H1 (cell line): ENCODE measurements at regions not wholly inside any gene's neighbourhood (a gene's known extent, or its start where the extent isn't known, plus 50 kb on each side); places are given as distances from the start of the nearest gene placed in this dataset.

Source experiments
- CTCF ChIA-PET: fragments of 300-600 bp; sonication (Branson Sonifier 250); formaldehyde crosslinking; loops from one replicate; lab custom pipeline; 2021; ENCODE audit not compliant: partially characterized antibody; lab: Charles Lee
- POLR2A ChIA-PET: fragments of 300-600 bp; sonication (Branson Sonifier 250); formaldehyde crosslinking; loops from one replicate; lab custom pipeline; 2021; ENCODE audit warnings: inconsistent platforms; ENCODE audit not compliant: partially characterized antibody; lab: Charles Lee
- DNase-seq, 2 experiments: peaks; one replicate each; pipeline versions ENCODE4 v3.0.0 to v3.0.0-alpha.2; 2010 to 2022; ENCODE audit warnings: low spot score in 2 of 2, low read depth in 1 of 2, mixed read lengths in 1 of 2
- FAIRE-seq: peaks from 2 replicates; lab custom pipeline; 2011; peaks lifted over from hg19 to GRCh38; lab: Jason Lieb, UNC
- H2AFZ ChIP-seq: 2 replicates; pipeline ENCODE4 v1.8.1; 2012; ENCODE audit warnings: low read length, inconsistent platforms
- H2AK5ac ChIP-seq: 2 replicates; pipeline ENCODE4 v1.6.1; 2013; ENCODE audit warnings: low read depth, low read length
- H2BK120ac ChIP-seq: replicated peaks from 2 replicates; pipeline ENCODE3; 2013; ENCODE audit warnings: low read depth, low read length, inconsistent platforms
- H2BK12ac ChIP-seq: 2 replicates; pipeline ENCODE4 v1.6.1; 2013; ENCODE audit warnings: low read depth, low read length
- H2BK15ac ChIP-seq: 2 replicates; pipeline ENCODE4 v1.6.1; 2013; ENCODE audit warnings: low read length
- H2BK20ac ChIP-seq: 2 replicates; pipeline ENCODE4 v1.6.1; 2013; ENCODE audit warnings: low read length
- H2BK5ac ChIP-seq: 2 replicates; pipeline ENCODE4 v1.6.1; 2013; ENCODE audit warnings: low read depth, low read length
- H3K14ac ChIP-seq: 2 replicates; pipeline ENCODE4 v1.6.1; 2013; ENCODE audit warnings: inconsistent platforms; ENCODE audit not compliant: insufficient read length
- H3K18ac ChIP-seq: 2 replicates; pipeline ENCODE4 v1.6.1; 2013; ENCODE audit warnings: low read length; ENCODE audit errors: extremely low read depth
- H3K23ac ChIP-seq: 2 replicates; pipeline ENCODE4 v1.6.1; 2013; ENCODE audit warnings: inconsistent platforms; ENCODE audit not compliant: insufficient read length
- H3K23me2 ChIP-seq: 2 replicates; pipeline ENCODE4 v1.6.1; 2013; ENCODE audit warnings: low read depth, low read length
- H3K27ac ChIP-seq: 2 replicates; pipeline ENCODE4 v1.6.1; 2011; ENCODE audit warnings: low read depth, low read length, inconsistent platforms
- H3K27me3 ChIP-seq, 4 experiments: replicated peaks in 1 of 4; 1 replicate in 1 of 4; 2 replicates in 3 of 4; pipeline versions ENCODE4 v1.6.1 to v1.8.1; 2011 to 2013; ENCODE audit warnings: low read length in 3 of 4, mild to moderate bottlenecking in 3 of 4, inconsistent platforms in 2 of 4, mixed read lengths in 2 of 4, moderate library complexity in 1 of 4; ENCODE audit not compliant: control insufficient read depth in 3 of 4, insufficient read depth in 3 of 4; ENCODE audit errors: extremely low read depth in 1 of 4
- H3K36me3 ChIP-seq, 4 experiments: 2 replicates each; pipeline versions ENCODE4 v1.6.1 to v1.8.1; 2011 to 2013; ENCODE audit warnings: mild to moderate bottlenecking in 4 of 4, low read length in 3 of 4, moderate library complexity in 2 of 4, control low read depth in 1 of 4, inconsistent platforms in 1 of 4; ENCODE audit not compliant: insufficient read depth in 4 of 4, control insufficient read depth in 2 of 4
- H3K4ac ChIP-seq: replicated peaks from 2 replicates; pipeline ENCODE3; 2013; ENCODE audit warnings: low read length, low read depth, mixed read lengths, inconsistent platforms; ENCODE audit not compliant: insufficient read length
- H3K4me1 ChIP-seq, 4 experiments: replicated peaks in 1 of 4; 1 replicate in 1 of 4; 2 replicates in 3 of 4; pipeline versions ENCODE4 v1.6.1 to v1.8.1; 2011 to 2013; ENCODE audit warnings: low read length in 3 of 4, inconsistent platforms in 2 of 4, mixed read lengths in 1 of 4; ENCODE audit not compliant: insufficient read depth in 4 of 4, control insufficient read depth in 3 of 4
- H3K4me2 ChIP-seq, 2 experiments: 2 replicates each; pipeline versions ENCODE4 v1.6.1 to v1.8.1; 2011 to 2013; ENCODE audit warnings: low read depth in 2 of 2, low read length in 2 of 2, control low read depth in 1 of 2, inconsistent platforms in 1 of 2, mild to moderate bottlenecking in 1 of 2; ENCODE audit not compliant: insufficient read depth in 1 of 2
- H3K4me3 ChIP-seq, 4 experiments: fragments of 200-600, 300-600 bp in 1 of 4; sonication (generic), shearing (Covaris generic), sonication (Bioruptor Twin) in 1 of 4; 2 replicates each; pipeline versions ENCODE4 v1.5.1 to v1.8.1; 2011 to 2016; ENCODE audit warnings: low read length in 4 of 4, low read depth in 3 of 4, control low read depth in 2 of 4, inconsistent platforms in 2 of 4, mild to moderate bottlenecking in 2 of 4, mixed read lengths in 1 of 4, moderate library complexity in 1 of 4; ENCODE audit not compliant: insufficient read depth in 2 of 4; ENCODE audit errors: extremely low read depth in 1 of 4
- H3K56ac ChIP-seq: replicated peaks from 2 replicates; pipeline ENCODE3; 2013; ENCODE audit warnings: low read depth, mild to moderate bottlenecking, mixed read lengths, low read length, inconsistent platforms; ENCODE audit not compliant: insufficient read length
- H3K79me1 ChIP-seq: 2 replicates; pipeline ENCODE4 v1.6.1; 2013; ENCODE audit warnings: low read depth, low read length, control low read depth
- H3K79me2 ChIP-seq, 2 experiments: 2 replicates each; pipeline versions ENCODE4 v1.6.1 to v1.8.1; 2012 to 2013; ENCODE audit warnings: low read length in 2 of 2, mild to moderate bottlenecking in 2 of 2, inconsistent platforms in 1 of 2; ENCODE audit not compliant: insufficient read depth in 2 of 2, control insufficient read depth in 1 of 2
- H3K9ac ChIP-seq, 4 experiments: replicated peaks in 1 of 4; 1 replicate in 1 of 4; 2 replicates in 3 of 4; pipeline versions ENCODE4 v1.6.1 to v1.8.1; 2011 to 2013; ENCODE audit warnings: low read depth in 3 of 4, low read length in 3 of 4, control low read depth in 2 of 4, mild to moderate bottlenecking in 2 of 4, moderate library complexity in 2 of 4, inconsistent platforms in 1 of 4; ENCODE audit errors: extremely low read depth in 1 of 4
- H3K9me3 ChIP-seq, 2 experiments: 2 replicates each; pipeline versions ENCODE4 v1.6.1 to v1.8.1; 2012 to 2013; ENCODE audit warnings: mild to moderate bottlenecking in 2 of 2, moderate library complexity in 2 of 2, control low read depth in 1 of 2, inconsistent platforms in 1 of 2, low read depth in 1 of 2, low read length in 1 of 2, mixed read lengths in 1 of 2; ENCODE audit not compliant: insufficient read depth in 2 of 2
- H4K20me1 ChIP-seq, 2 experiments: replicated peaks in 1 of 2; 2 replicates each; pipeline versions ENCODE3 to v1.8.1; 2011 to 2013; ENCODE audit warnings: inconsistent platforms in 2 of 2, low read length in 2 of 2, mild to moderate bottlenecking in 1 of 2; ENCODE audit not compliant: insufficient read depth in 2 of 2, control insufficient read depth in 1 of 2
- H4K5ac ChIP-seq: 2 replicates; pipeline ENCODE4 v1.6.1; 2013; ENCODE audit warnings: low read length, low read depth, mixed read lengths, inconsistent platforms; ENCODE audit not compliant: insufficient read length
- H4K8ac ChIP-seq: 2 replicates; pipeline ENCODE4 v1.8.0; 2013; ENCODE audit warnings: mild to moderate bottlenecking, moderate library complexity, low read length, inconsistent platforms; ENCODE audit not compliant: insufficient read depth; ENCODE audit errors: extremely low read depth
- H4K91ac ChIP-seq: replicated peaks from 2 replicates; pipeline ENCODE3; 2013; ENCODE audit warnings: low read length, mixed read lengths, inconsistent platforms; ENCODE audit not compliant: insufficient read length
- BACH1 ChIP-seq: IDR thresholded peaks from 2 replicates; pipeline ENCODE4 v1.6.1; 2012; ENCODE audit warnings: low read length, improper control_type of control experiment
- BRCA1 ChIP-seq: IDR thresholded peaks from 2 replicates; pipeline ENCODE4 v1.6.1; 2012; ENCODE audit warnings: low read depth, low read length, improper control_type of control experiment
- CEBPB ChIP-seq: IDR thresholded peaks from 2 replicates; pipeline ENCODE4 v1.6.1; 2012; ENCODE audit warnings: low read depth, low read length
- GABPA ChIP-seq: IDR thresholded peaks from 2 replicates; pipeline ENCODE4 v1.6.1; 2011; ENCODE audit warnings: mild to moderate bottlenecking, low read length, moderate library complexity, borderline replicate concordance; ENCODE audit not compliant: insufficient read depth
- HDAC6 ChIP-seq: IDR thresholded peaks from one replicate; pipeline ENCODE4 v1.7.1; 2012; ENCODE audit warnings: low read depth, mild to moderate bottlenecking, inconsistent platforms, low read length, moderate library complexity
- KDM4A ChIP-seq: IDR thresholded peaks from one replicate; pipeline ENCODE4 v1.7.1; 2012; ENCODE audit warnings: low read depth, mild to moderate bottlenecking, moderate library complexity, low read length, inconsistent platforms; ENCODE audit not compliant: severe bottlenecking
- KDM5A ChIP-seq: fragments of 200-600 bp; IDR thresholded peaks from 2 replicates; pipeline ENCODE4 v1.7.1; 2012; ENCODE audit warnings: mild to moderate bottlenecking, low read length, inconsistent platforms, mixed read lengths
- MAFK ChIP-seq: IDR thresholded peaks from 2 replicates; pipeline ENCODE4 v1.6.1; 2012; ENCODE audit warnings: low read depth, mild to moderate bottlenecking, improper control_type of control experiment, low read length
- POLR2AphosphoS5 ChIP-seq: IDR thresholded peaks from 2 replicates; pipeline ENCODE4 v1.6.1; 2011; ENCODE audit warnings: low read depth, low read length
- RNF2 ChIP-seq: fragments of 200-900, 300-1000 bp; sonication (generic); IDR thresholded peaks from 2 replicates; pipeline ENCODE4 v1.7.1; 2016; ENCODE audit warnings: borderline replicate concordance, low read depth, mild to moderate bottlenecking, antibody characterized with exemption, low read length; ENCODE audit not compliant: poor library complexity, severe bottlenecking; ENCODE audit errors: missing control alignments
- SP2 ChIP-seq: IDR thresholded peaks from 2 replicates; pipeline ENCODE4 v1.6.1; 2012; ENCODE audit warnings: mild to moderate bottlenecking, low read length, inconsistent platforms
- SRF ChIP-seq: IDR thresholded peaks from 2 replicates; pipeline ENCODE4 v1.6.1; 2011; ENCODE audit warnings: mild to moderate bottlenecking, low read depth, low read length, moderate library complexity
- USF2 ChIP-seq: IDR thresholded peaks from 2 replicates; pipeline ENCODE4 v1.6.1; 2011; ENCODE audit warnings: low read length, improper control_type of control experiment
- ZNF274 ChIP-seq: IDR thresholded peaks from 2 replicates; pipeline ENCODE4 v1.7.0; 2012; ENCODE audit warnings: low read length, borderline replicate concordance; ENCODE audit errors: extremely low read depth
- WGBS, 2 experiments: shearing (Covaris generic) in 1 of 2; methylation state at CpG; one replicate each; pipeline versions ENCODE4 v1.1.6 to v1.1.7; 2013 to 2015; ENCODE audit warnings: low lambda C conversion rate in 2 of 2, mixed read lengths in 2 of 2, inconsistent platforms in 1 of 2, low coverage in 1 of 2, missing lambda C conversion rate in 1 of 2; ENCODE audit not compliant: insufficient replicate concordance in 2 of 2, insufficient coverage in 1 of 2, insufficient read length in 1 of 2; ENCODE audit errors: extremely low coverage in 1 of 2, missing lambda C conversion rate in 1 of 2; 5-methylcytosine and 5-hydroxymethylcytosine counted together

GRCh38 chr6:78614961-78615360 is 252.4 kb upstream of the IRAK1BP1 start:
- WGBS, 2 experiments, result 41% methylated on average over 1 of the region's 1 CpG; no CpG with 5 or more reads in 1 of the 2 experiments
- peaks cover 0 to 4% (median 0%) of the 10 kb centered on the region in 4 experiments; a peak in 1 of 7 replicates for H3K4me1 ChIP-seq
- no peak overlapping the region for H2BK120ac ChIP-seq
- no peak overlapping the region for H2BK12ac ChIP-seq
- no peak overlapping the region for H3K4me2 ChIP-seq
- no peak overlapping the region for H3K4ac ChIP-seq
- H3K23ac ChIP-seq, result no peak overlapping the region
- no peak overlapping the region for H2AK5ac ChIP-seq
- no peaks in the 10 kb centered on the region for H3K79me1 ChIP-seq
- no peak for DNase-seq
- H4K5ac ChIP-seq, result no peak overlapping the region
- H3K27me3 ChIP-seq, result no peaks in the 10 kb centered on the region
- H4K20me1 ChIP-seq, result no peaks in the 10 kb centered on the region
- no peak overlapping the region for H3K27ac ChIP-seq
- H3K14ac ChIP-seq, result no peak overlapping the region
- H3K9me3 ChIP-seq, result no peaks in the 10 kb centered on the region
- no peak overlapping the region for H2BK15ac ChIP-seq
- no peak overlapping the region for H3K9ac ChIP-seq
- no peak overlapping the region for H4K91ac ChIP-seq
- CTCF ChIA-PET, result interaction anchor here (0.8 to 1.1 kb wide), 2 partner anchors 8 to 11 kb away, joined by 3 to 4 read pairs; no protein-coding TSS in a partner anchor
- H2AFZ ChIP-seq, result no peak overlapping the region
- no peak overlapping the region for H2BK5ac ChIP-seq
- no peaks in the 10 kb centered on the region for H3K36me3 ChIP-seq
- POLR2A ChIA-PET, result no interaction called here
- no peak overlapping the region for H4K8ac ChIP-seq
- H3K23me2 ChIP-seq, result no peaks in the 10 kb centered on the region
- no peak overlapping the region for H3K4me3 ChIP-seq
- no peak for FAIRE-seq
- no peak overlapping the region for H2BK20ac ChIP-seq
- no peak overlapping the region for H3K18ac ChIP-seq
- H3K56ac ChIP-seq, result no peak overlapping the region
- no peaks in the 10 kb centered on the region for H3K79me2 ChIP-seq
- no peak for TF ChIP-seq KDM4A
- no peak for TF ChIP-seq RNF2
- no peak for TF ChIP-seq SRF
- TF ChIP-seq KDM5A, result no peak
- no peak for TF ChIP-seq ZNF274
- TF ChIP-seq POLR2AphosphoS5, result no peak
- TF ChIP-seq CEBPB, result no peak
- TF ChIP-seq GABPA, result no peak
- no peak for TF ChIP-seq BACH1
- no peak for TF ChIP-seq BRCA1
- no peak for TF ChIP-seq HDAC6
- no peak for TF ChIP-seq MAFK
- TF ChIP-seq USF2, result no peak
- no peak for TF ChIP-seq SP2
